ENCODE measurements at regions not wholly inside any gene's neighbourhood (a gene's known extent, or its start where the extent isn't known, plus 50 kb on each side); places are given as distances from the start of the nearest gene placed in this dataset.
A peak's percentile ranks its signal among the peaks of the same experiment; 100 is the strongest.

DNA sequence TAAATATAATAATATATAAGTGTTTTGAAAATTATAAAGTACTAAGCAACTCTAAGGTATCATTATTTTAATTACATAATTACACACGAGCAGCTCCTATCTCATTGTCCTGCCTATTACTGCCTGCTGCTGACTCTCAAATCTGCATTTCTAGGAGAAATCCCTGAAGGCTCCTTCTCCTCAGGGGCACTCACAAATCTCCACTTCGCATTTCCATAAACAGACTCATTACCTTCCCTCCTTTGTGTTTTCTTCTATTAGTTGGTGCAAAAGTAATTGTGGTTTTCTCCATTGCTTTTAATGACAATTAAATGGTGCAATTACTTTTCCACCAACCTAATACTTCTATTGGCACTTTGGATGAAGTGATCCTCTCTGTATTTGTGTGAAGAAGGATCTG lies 135.0 kb upstream of the HNMT start:
- H3K9me3 Mint-ChIP-seq = no peaks in the 10 kb centered on the region
- TF ChIP-seq, protein P1, sequence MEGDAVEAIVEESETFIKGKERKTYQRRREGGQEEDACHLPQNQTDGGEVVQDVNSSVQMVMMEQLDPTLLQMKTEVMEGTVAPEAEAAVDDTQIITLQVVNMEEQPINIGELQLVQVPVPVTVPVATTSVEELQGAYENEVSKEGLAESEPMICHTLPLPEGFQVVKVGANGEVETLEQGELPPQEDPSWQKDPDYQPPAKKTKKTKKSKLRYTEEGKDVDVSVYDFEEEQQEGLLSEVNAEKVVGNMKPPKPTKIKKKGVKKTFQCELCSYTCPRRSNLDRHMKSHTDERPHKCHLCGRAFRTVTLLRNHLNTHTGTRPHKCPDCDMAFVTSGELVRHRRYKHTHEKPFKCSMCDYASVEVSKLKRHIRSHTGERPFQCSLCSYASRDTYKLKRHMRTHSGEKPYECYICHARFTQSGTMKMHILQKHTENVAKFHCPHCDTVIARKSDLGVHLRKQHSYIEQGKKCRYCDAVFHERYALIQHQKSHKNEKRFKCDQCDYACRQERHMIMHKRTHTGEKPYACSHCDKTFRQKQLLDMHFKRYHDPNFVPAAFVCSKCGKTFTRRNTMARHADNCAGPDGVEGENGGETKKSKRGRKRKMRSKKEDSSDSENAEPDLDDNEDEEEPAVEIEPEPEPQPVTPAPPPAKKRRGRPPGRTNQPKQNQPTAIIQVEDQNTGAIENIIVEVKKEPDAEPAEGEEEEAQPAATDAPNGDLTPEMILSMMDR (conservative IDR thresholded peaks at IDR 0.05) = no peak
- no peaks in the 10 kb centered on the region for H3K36me3 Mint-ChIP-seq (ENCODE audit: low read depth)
- DNase-seq (ENCODE audit: low read depth, low spot score) = no peak
- H3K27me3 Mint-ChIP-seq (ENCODE audit: low read depth) = peaks cover 7% of the 10 kb centered on the region
- no peak overlapping the region for H3K4me3 Mint-ChIP-seq
- H3K27ac Mint-ChIP-seq (ENCODE audit: unreplicated experiment) = no peak overlapping the region
- no peaks in the 10 kb centered on the region for H3K4me1 Mint-ChIP-seq

DNA sequence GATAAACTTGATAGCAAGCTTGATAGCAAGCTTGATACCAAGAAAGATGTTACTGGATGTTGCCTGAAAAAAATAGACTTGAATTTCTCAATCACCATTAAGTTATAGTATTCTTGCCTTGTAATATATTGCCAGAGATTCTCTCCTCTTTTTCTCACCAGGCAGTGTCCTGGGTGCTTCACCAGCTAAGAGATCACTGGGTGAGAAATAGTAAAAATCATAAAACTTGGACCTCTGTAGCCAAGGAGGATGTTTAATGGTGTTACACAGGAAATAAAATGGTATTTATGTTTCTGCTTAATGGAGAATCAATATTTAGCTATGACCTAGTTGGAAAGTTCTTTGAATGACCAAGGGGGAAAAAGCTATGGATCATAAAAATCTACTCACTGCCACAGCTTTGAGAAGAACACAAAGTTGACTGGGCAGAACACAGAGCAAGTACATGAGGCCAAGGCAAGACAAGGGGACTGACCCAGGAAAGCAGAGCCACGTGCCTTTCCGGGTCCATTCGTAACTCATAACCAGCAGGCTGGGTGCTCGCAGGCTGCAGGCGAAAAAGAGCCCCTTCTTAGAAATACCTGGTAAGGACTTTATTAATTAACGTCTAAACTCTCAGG lies 129.4 kb upstream of the HNMT start:
- no peak overlapping the region for H3K27ac Mint-ChIP-seq (ENCODE audit: unreplicated experiment)
- H3K9me3 Mint-ChIP-seq = no peaks in the 10 kb centered on the region
- TF ChIP-seq, protein P1 (conservative IDR thresholded peaks at IDR 0.05) = no peak
- no peak for DNase-seq (ENCODE audit: low read depth, low spot score)
- H3K27me3 Mint-ChIP-seq (ENCODE audit: low read depth) = peaks cover 16% of the 10 kb centered on the region
- no peak overlapping the region for H3K4me3 Mint-ChIP-seq
- no peaks in the 10 kb centered on the region for H3K36me3 Mint-ChIP-seq (ENCODE audit: low read depth)
- no peaks in the 10 kb centered on the region for H3K4me1 Mint-ChIP-seq

DNA sequence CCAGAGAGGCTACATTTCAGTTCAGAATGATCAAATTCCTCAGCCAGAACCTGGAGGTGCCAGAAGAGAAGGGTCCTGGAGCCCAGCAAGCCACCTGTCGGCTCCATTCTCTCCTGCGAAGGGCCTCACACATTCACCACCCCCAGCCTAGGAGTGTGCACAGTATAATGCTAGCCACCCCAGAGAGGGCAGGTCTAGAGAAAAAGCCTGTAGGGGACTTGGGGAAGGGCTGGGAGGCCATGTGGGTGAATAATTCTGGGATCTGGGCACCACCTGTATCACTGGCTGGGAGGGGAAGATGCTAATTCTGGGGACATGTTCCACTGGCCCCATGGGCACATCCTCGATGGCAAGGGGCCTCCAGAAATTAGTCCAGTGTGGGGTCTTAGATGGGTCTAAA lies 127.6 kb upstream of the HNMT start:
- Mint-ChIP-seq H3K36me3 (ENCODE audit: low read depth) (no peaks in the 10 kb centered on the region), H3K4me1 (no peaks in the 10 kb centered on the region), H3K9me3 (no peaks in the 10 kb centered on the region), H3K27me3 (ENCODE audit: low read depth) (peaks cover 17% of the 10 kb centered on the region), H3K4me3 (no peak overlapping the region), H3K27ac (ENCODE audit: unreplicated experiment) (no peak overlapping the region)
- TF ChIP-seq, protein P1 (conservative IDR thresholded peaks at IDR 0.05) = no peak
- no peak for DNase-seq (ENCODE audit: low read depth, low spot score)

DNA sequence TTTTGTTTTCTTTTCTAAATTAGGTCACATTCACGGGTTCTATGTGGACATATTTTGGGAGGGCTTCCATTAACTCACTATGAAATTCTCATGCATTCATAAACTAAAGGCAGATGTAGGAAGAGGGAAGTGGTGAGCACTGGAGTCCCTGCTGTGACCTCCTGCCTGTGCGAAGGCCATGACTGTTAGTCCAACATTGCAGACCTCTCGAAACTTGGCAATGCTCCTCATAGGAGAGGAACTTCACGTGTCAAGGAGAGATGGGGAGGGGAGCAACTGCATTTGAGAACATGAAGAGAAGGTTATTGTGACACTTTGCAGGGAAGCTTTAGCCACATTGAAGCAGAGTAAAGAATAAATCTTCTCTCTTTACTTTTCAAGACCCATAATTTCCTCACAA lies 126.4 kb upstream of the HNMT start:
- Mint-ChIP-seq H3K9me3 (no peaks in the 10 kb centered on the region), H3K27ac (ENCODE audit: unreplicated experiment) (no peak overlapping the region), H3K36me3 (ENCODE audit: low read depth) (no peaks in the 10 kb centered on the region), H3K27me3 (ENCODE audit: low read depth) (peaks cover 11% of the 10 kb centered on the region), H3K4me3 (no peak overlapping the region), H3K4me1 (no peaks in the 10 kb centered on the region)
- TF ChIP-seq, protein P1 (conservative IDR thresholded peaks at IDR 0.05) = no peak
- no peak for DNase-seq (ENCODE audit: low read depth, low spot score)

DNA sequence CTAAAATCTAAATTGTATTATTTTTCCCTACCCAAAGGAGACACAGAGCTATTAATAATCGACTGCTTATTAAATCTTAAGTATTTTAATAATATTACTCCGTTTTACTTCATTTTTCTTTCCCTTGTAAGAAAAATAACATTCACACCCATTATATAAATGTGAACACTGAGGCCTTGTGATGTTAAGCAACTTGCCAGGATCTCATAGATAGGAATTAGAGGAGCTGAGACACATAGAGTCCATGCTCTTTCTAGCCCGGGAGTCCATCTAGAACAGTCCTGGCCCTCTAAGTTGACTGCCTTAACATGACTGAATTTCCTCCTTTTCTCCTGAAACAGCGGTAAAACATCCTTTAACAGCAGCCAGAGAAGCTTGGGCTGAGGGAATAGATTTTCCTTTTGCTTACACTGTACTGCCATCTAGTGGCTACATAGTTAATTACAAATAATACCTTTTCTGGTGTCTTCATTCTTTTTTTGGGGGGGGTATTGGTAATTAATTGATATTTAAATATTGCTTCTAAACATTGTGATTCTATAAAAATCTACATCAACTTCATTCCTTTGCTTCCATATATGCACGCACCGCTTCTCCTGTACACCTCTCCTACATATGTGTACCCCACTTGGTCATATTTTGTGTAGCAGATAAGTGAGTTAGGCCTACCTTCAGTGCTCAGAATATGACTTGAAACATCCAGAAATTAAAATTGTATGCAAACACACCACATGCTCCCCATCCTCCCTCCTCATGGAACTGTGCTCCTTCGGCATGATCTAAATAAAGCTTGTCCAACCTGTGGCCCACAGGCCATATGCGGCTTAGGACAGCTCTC lies 125.8 kb upstream of the HNMT start:
- Mint-ChIP-seq H3K4me3 (no peak overlapping the region), H3K27ac (ENCODE audit: unreplicated experiment) (no peak overlapping the region), H3K9me3 (no peaks in the 10 kb centered on the region), H3K36me3 (ENCODE audit: low read depth) (no peaks in the 10 kb centered on the region), H3K4me1 (no peaks in the 10 kb centered on the region), H3K27me3 (ENCODE audit: low read depth) (peaks cover 11% of the 10 kb centered on the region)
- TF ChIP-seq, protein P1 (conservative IDR thresholded peaks at IDR 0.05) = peak; percentile 91
- DNase-seq (ENCODE audit: low read depth, low spot score) = no peak
